GM23338 (cell line): ENCODE measurements at regions not wholly inside any gene's neighbourhood (a gene's known extent, or its start where the extent isn't known, plus 50 kb on each side); places are given as distances from the start of the nearest gene placed in this dataset.

Experiments used
- ATAC-seq: fragments of 200-7000 bp; cut with Tn5 transposase; 3 replicates; pipeline ENCODE4 v1.9.1; 2020
- DNase-seq: peaks from one replicate; pipeline ENCODE4 v3.0.0-alpha.2; 2015; ENCODE audit warnings: low spot score
- H2AFZ ChIP-seq: fragments of 200-600 bp; sonication (generic); 2 replicates; pipeline ENCODE4 v1.8.0; 2016; ENCODE audit warnings: antibody characterized with exemption, mild to moderate bottlenecking, moderate library complexity
- H3F3A ChIP-seq: fragments of 200-600 bp; sonication (generic); replicated peaks from 2 replicates; pipeline ENCODE4 v1.8.0; 2017; ENCODE audit warnings: antibody characterized with exemption, mixed run types, low read depth
- H3K27ac ChIP-seq: fragments of 200-600 bp; sonication (generic); 2 replicates; pipeline ENCODE4 v1.6.1; 2016; ENCODE audit warnings: low read depth
- H3K27me3 ChIP-seq: fragments of 200-600 bp; sonication (generic); 2 replicates; pipeline ENCODE4 v1.8.0; 2016; ENCODE audit warnings: mild to moderate bottlenecking, mixed run types, moderate library complexity; ENCODE audit not compliant: insufficient read depth
- H3K36me3 ChIP-seq: fragments of 200-600 bp; sonication (generic); 2 replicates; pipeline ENCODE4 v1.8.0; 2016; ENCODE audit warnings: mild to moderate bottlenecking; ENCODE audit not compliant: insufficient read depth
- H3K4me1 ChIP-seq: fragments of 200-600 bp; sonication (generic); 2 replicates; pipeline ENCODE4 v1.8.0; 2016; ENCODE audit warnings: mild to moderate bottlenecking, moderate library complexity; ENCODE audit not compliant: insufficient read depth
- H3K4me2 ChIP-seq: fragments of 200-600 bp; sonication (generic); 2 replicates; pipeline ENCODE4 v1.7.1; 2017; ENCODE audit warnings: mixed run types
- H3K4me3 ChIP-seq: fragments of 200-600 bp; sonication (generic); 2 replicates; pipeline ENCODE4 v1.6.1; 2016; ENCODE audit warnings: mixed run types
- H3K79me2 ChIP-seq: fragments of 200-600 bp; sonication (generic); replicated peaks from 2 replicates; pipeline ENCODE4 v1.8.0; 2017; ENCODE audit warnings: mild to moderate bottlenecking; ENCODE audit not compliant: insufficient read depth
- H3K9me2 ChIP-seq: fragments of 200-600 bp; sonication (generic); 2 replicates; pipeline ENCODE4 v1.8.0; 2017; ENCODE audit not compliant: insufficient read depth
- H4K20me1 ChIP-seq: fragments of 200-600 bp; sonication (generic); replicated peaks from 2 replicates; pipeline ENCODE4 v1.8.0; 2017; ENCODE audit warnings: mild to moderate bottlenecking; ENCODE audit not compliant: insufficient read depth
- H3K27ac Mint-ChIP-seq: 2 replicates; pipeline ENCODE4 v1.8.0; 2020; ENCODE audit warnings: inconsistent platforms, mild to moderate bottlenecking, moderate library complexity, mixed read lengths
- H3K27me3 Mint-ChIP-seq: 3 replicates; pipeline ENCODE4 v1.8.0; 2022; ENCODE audit warnings: low read depth, mild to moderate bottlenecking, moderate library complexity, mixed read lengths, inconsistent platforms; ENCODE audit not compliant: insufficient read depth, poor library complexity
- H3K36me3 Mint-ChIP-seq: 3 replicates; pipeline ENCODE4 v1.8.0; 2021; ENCODE audit warnings: low read depth, mild to moderate bottlenecking, inconsistent platforms, moderate library complexity, mixed read lengths
- H3K4me1 Mint-ChIP-seq: 3 replicates; pipeline ENCODE4 v1.8.0; 2020; ENCODE audit warnings: mild to moderate bottlenecking, inconsistent platforms, mixed read lengths
- H3K4me3 Mint-ChIP-seq: 3 replicates; pipeline ENCODE4 v1.8.0; 2021; ENCODE audit warnings: moderate library complexity, mild to moderate bottlenecking, inconsistent platforms, mixed read lengths
- H3K9me3 Mint-ChIP-seq: 3 replicates; pipeline ENCODE4 v1.8.0; 2020; ENCODE audit warnings: moderate library complexity, mild to moderate bottlenecking, inconsistent platforms, mixed read lengths
- CREB1 ChIP-seq: fragments of 250-450 bp; sonication (Bioruptor Pico); IDR thresholded peaks from 2 replicates; pipeline ENCODE4 v1.5.0; 2020; ENCODE audit warnings: low read depth, mild to moderate bottlenecking, moderate library complexity
- CTCF ChIP-seq, 2 experiments: fragments of 200-600 bp in 1 of 2; sonication (generic) in 1 of 2; conservative IDR thresholded peaks; 2 replicates each; pipeline versions ENCODE4 v1.5.1 to v1.6.1; 2016 to 2017; ENCODE audit warnings: antibody characterized with exemption in 2 of 2, low read depth in 2 of 2, mild to moderate bottlenecking in 2 of 2, moderate library complexity in 1 of 2
- EZH2 ChIP-seq: fragments of 200-600 bp; sonication (generic); IDR thresholded peaks from one replicate; pipeline ENCODE4 v1.8.0; 2017; ENCODE audit warnings: antibody characterized with exemption, mild to moderate bottlenecking, low read depth; ENCODE audit not compliant: unreplicated experiment
- NANOG ChIP-seq: IDR thresholded peaks from 2 replicates; pipeline ENCODE4 v1.6.1; 2016; ENCODE audit warnings: antibody characterized with exemption, borderline replicate concordance
- POLR2AphosphoS5 ChIP-seq: IDR thresholded peaks from 2 replicates; pipeline ENCODE4 v1.6.1; 2016; ENCODE audit warnings: antibody characterized with exemption, low read depth
- REST ChIP-seq: IDR thresholded peaks from one replicate; pipeline ENCODE4 v1.6.1; 2018; ENCODE audit warnings: antibody characterized with exemption; ENCODE audit not compliant: unreplicated experiment
- STAT1 ChIP-seq: IDR thresholded peaks from one replicate; pipeline ENCODE4 v1.6.1; 2016; ENCODE audit warnings: antibody characterized with exemption; ENCODE audit not compliant: unreplicated experiment
- TF ChIP-seq, protein P1 (sequence below): fragments of 250-450 bp; sonication (Bioruptor Pico); IDR thresholded peaks from 2 replicates; pipeline ENCODE4 v1.5.0; 2020; ENCODE audit warnings: mild to moderate bottlenecking, moderate library complexity
- TF ChIP-seq, protein P2 (sequence below): IDR thresholded peaks from 2 replicates; pipeline ENCODE4 v1.6.1; 2016; ENCODE audit warnings: antibody characterized with exemption

DNA sequence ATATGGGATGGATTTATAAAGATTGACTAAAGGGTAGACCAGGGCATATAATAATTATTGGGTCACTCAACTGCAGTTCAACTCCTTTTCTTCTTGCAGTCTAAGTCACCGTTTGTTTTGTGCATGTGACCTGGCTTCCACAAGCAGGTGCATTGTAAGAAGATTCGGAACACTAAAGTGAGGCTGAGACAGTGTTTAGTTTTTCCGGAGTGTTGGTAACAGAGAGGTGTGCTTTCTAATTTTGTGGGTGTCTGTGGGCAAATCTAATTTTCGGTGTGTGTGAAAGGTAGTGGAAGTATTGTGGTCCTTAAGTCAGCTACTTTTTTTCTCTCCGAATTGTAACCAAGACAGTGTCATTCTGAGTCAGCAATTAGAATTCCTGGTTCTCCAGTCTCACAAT lies 184.5 kb downstream of the CDH19 start (continued):
- no peak for TF ChIP-seq REST
- no peak for TF ChIP-seq EZH2
- TF ChIP-seq, protein P1, sequence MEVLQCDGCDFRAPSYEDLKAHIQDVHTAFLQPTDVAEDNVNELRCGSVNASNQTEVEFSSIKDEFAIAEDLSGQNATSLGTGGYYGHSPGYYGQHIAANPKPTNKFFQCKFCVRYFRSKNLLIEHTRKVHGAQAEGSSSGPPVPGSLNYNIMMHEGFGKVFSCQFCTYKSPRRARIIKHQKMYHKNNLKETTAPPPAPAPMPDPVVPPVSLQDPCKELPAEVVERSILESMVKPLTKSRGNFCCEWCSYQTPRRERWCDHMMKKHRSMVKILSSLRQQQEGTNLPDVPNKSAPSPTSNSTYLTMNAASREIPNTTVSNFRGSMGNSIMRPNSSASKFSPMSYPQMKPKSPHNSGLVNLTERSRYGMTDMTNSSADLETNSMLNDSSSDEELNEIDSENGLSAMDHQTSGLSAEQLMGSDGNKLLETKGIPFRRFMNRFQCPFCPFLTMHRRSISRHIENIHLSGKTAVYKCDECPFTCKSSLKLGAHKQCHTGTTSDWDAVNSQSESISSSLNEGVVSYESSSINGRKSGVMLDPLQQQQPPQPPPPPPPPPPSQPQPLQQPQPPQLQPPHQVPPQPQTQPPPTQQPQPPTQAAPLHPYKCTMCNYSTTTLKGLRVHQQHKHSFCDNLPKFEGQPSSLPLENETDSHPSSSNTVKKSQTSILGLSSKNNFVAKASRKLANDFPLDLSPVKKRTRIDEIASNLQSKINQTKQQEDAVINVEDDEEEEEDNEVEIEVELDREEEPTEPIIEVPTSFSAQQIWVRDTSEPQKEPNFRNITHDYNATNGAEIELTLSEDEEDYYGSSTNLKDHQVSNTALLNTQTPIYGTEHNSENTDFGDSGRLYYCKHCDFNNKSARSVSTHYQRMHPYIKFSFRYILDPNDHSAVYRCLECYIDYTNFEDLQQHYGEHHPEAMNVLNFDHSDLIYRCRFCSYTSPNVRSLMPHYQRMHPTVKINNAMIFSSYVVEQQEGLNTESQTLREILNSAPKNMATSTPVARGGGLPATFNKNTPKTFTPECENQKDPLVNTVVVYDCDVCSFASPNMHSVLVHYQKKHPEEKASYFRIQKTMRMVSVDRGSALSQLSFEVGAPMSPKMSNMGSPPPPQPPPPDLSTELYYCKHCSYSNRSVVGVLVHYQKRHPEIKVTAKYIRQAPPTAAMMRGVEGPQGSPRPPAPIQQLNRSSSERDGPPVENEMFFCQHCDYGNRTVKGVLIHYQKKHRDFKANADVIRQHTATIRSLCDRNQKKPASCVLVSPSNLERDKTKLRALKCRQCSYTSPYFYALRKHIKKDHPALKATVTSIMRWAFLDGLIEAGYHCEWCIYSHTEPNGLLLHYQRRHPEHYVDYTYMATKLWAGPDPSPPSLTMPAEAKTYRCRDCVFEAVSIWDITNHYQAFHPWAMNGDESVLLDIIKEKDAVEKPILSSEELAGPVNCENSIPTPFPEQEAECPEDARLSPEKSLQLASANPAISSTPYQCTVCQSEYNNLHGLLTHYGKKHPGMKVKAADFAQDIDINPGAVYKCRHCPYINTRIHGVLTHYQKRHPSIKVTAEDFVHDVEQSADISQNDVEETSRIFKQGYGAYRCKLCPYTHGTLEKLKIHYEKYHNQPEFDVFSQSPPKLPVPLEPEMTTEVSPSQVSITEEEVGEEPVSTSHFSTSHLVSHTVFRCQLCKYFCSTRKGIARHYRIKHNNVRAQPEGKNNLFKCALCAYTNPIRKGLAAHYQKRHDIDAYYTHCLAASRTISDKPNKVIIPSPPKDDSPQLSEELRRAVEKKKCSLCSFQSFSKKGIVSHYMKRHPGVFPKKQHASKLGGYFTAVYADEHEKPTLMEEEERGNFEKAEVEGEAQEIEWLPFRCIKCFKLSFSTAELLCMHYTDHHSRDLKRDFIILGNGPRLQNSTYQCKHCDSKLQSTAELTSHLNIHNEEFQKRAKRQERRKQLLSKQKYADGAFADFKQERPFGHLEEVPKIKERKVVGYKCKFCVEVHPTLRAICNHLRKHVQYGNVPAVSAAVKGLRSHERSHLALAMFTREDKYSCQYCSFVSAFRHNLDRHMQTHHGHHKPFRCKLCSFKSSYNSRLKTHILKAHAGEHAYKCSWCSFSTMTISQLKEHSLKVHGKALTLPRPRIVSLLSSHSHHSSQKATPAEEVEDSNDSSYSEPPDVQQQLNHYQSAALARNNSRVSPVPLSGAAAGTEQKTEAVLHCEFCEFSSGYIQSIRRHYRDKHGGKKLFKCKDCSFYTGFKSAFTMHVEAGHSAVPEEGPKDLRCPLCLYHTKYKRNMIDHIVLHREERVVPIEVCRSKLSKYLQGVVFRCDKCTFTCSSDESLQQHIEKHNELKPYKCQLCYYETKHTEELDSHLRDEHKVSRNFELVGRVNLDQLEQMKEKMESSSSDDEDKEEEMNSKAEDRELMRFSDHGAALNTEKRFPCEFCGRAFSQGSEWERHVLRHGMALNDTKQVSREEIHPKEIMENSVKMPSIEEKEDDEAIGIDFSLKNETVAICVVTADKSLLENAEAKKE, result no peak
- no peak for TF ChIP-seq STAT1
- no peak for TF ChIP-seq POLR2AphosphoS5

DNA sequence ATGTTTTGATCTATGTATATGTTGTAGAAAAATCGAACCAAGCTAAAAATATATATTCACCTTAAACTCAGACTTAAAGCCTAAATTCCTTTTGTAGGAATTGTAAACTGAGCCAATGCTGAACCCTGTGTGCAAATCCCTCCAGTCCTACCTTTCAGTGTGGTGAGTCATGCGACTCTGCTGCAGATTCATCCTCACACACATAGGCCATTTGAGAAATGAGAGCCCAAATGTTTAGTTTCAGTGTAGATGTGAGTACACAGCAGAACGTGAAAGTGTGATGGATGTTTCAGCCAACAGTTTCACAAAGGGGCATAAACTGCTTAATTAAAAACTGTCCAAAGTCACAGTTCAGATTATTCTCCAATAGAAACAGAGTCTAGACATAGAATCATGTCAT lies 193.2 kb downstream of the CDH19 start:
- Histone ChIP-seq H3F3A (no peaks in the 10 kb centered on the region), H3K4me3 (no peak overlapping the region), H3K9me2 (no peaks in the 10 kb centered on the region), H3K4me1 (0 out of 2 replicates have a peak, but pooled peaks cover 6% of the 10 kb centered on the region), H3K79me2 (no peaks in the 10 kb centered on the region), H4K20me1 (no peaks in the 10 kb centered on the region), H3K4me2 (no peak overlapping the region), H3K27me3 (no peaks in the 10 kb centered on the region), H2AFZ (0 out of 2 replicates have a peak overlapping the region, but pooled peaks have one; percentile 39), H3K36me3 (no peaks in the 10 kb centered on the region), H3K27ac (no peak overlapping the region)
- Mint-ChIP-seq H3K4me1 (peaks cover 13% of the 10 kb centered on the region; the same call in 2 of the 3 replicates), H3K9me3 (peaks cover 4% of the 10 kb centered on the region; the same call in 2 of the 3 replicates), H3K36me3 (no peaks in the 10 kb centered on the region), H3K27me3 (peaks cover 4% of the 10 kb centered on the region), H3K27ac (no peak overlapping the region), H3K4me3 (no peak overlapping the region)
- no peak for ATAC-seq
- DNase-seq, result no peak
- TF ChIP-seq POLR2AphosphoS5 (no peak), CTCF (conservative IDR thresholded peaks at IDR 0.05; ENCODE audit: low read depth in 2 of 2) (no peak), CREB1 (CRISPR knock-in tag) (no peak), NANOG (no peak)
- TF ChIP-seq, protein P2, sequence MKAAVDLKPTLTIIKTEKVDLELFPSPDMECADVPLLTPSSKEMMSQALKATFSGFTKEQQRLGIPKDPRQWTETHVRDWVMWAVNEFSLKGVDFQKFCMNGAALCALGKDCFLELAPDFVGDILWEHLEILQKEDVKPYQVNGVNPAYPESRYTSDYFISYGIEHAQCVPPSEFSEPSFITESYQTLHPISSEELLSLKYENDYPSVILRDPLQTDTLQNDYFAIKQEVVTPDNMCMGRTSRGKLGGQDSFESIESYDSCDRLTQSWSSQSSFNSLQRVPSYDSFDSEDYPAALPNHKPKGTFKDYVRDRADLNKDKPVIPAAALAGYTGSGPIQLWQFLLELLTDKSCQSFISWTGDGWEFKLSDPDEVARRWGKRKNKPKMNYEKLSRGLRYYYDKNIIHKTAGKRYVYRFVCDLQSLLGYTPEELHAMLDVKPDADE, result no peak
